ENCODE measurements at regions not wholly inside any gene's neighbourhood (a gene's known extent, or its start where the extent isn't known, plus 50 kb on each side); places are given as distances from the start of the nearest gene placed in this dataset.

- intact Hi-C loops (cut with micrococcal nuclease): no loop called here
- Histone ChIP-seq H3K9ac (ENCODE audit: insufficient read depth in 1 of 2, low read depth in 2 of 2, low read length in 2 of 2) (no peak overlapping the region), H3K4me1 (replicated peaks in 1 of 2; ENCODE audit: control insufficient read depth in 2 of 2, insufficient read depth in 2 of 2, low read length in 2 of 2) (no peaks in the 10 kb centered on the region), H3K4me2 (ENCODE audit: insufficient read depth, low read length) (no peak overlapping the region), H3K27me3 (ENCODE audit: control insufficient read depth in 2 of 2, insufficient read depth in 2 of 2, low read length in 2 of 2) (no peaks in the 10 kb centered on the region), H3K36me3 (ENCODE audit: control insufficient read depth, insufficient read depth, low read length) (no peaks in the 10 kb centered on the region), H3K9me3 (replicated peaks; ENCODE audit: control insufficient read depth, insufficient read depth, low read depth, low read length) (no peaks in the 10 kb centered on the region), H3K4me3 (no peak overlapping the region), H3K79me2 (ENCODE audit: control insufficient read depth, insufficient read depth, low read length) (no peaks in the 10 kb centered on the region), H4K20me1 (replicated peaks; ENCODE audit: control insufficient read depth, insufficient read depth, low read length) (no peaks in the 10 kb centered on the region), H3K27ac (ENCODE audit: extremely low read depth, low read depth, low read length) (no peak overlapping the region), H2AFZ (ENCODE audit: low read depth, low read length) (no peak overlapping the region), H3K9me1 (ENCODE audit: control insufficient read depth, insufficient read depth, low read length) (no peaks in the 10 kb centered on the region)
- ChIA-PET CTCF (ENCODE audit: low intra/inter-chr PET ratio) (no interaction called here), POLR2A (no interaction called here)
- ATAC-seq (no peak), FAIRE-seq (no peak), DNase-seq (ENCODE audit: extremely low read depth in 1 of 4, low spot score in 3 of 4) (no peak)
- in situ Hi-C loops (cut with MboI): no loop called here
- no peak for TF ChIP-seq IRF1 (CRISPR knock-in tag; IDR thresholded peaks at IDR 0.05; ENCODE audit: borderline replicate concordance)
- TF ChIP-seq FOXJ3 (CRISPR knock-in tag; IDR thresholded peaks at IDR 0.05): no peak
- BruUV-seq (replicated peaks): no TSS peak
Measured at GRCh38 chr2:107436281-107436680, 390.4 kb upstream of the RGPD4 start.

- H3K27me3 ChIP-seq (ENCODE audit: control insufficient read depth in 2 of 2, insufficient read depth in 2 of 2, low read length in 2 of 2): no peaks in the 10 kb centered on the region
- no peaks in the 10 kb centered on the region for H3K79me2 ChIP-seq (ENCODE audit: control insufficient read depth, insufficient read depth, low read length)
- no peaks in the 10 kb centered on the region for H4K20me1 ChIP-seq (replicated peaks; ENCODE audit: control insufficient read depth, insufficient read depth, low read length)
- no peaks in the 10 kb centered on the region for H3K9me1 ChIP-seq (ENCODE audit: control insufficient read depth, insufficient read depth, low read length)
- no peak for TF ChIP-seq CBFB (CRISPR knock-in tag; IDR thresholded peaks at IDR 0.05)
- TF ChIP-seq SMC3 (conservative IDR thresholded peaks at IDR 0.05; ENCODE audit: insufficient read depth, low read depth, low read length): no peak
- no peak for TF ChIP-seq ZNF174 (CRISPR knock-in tag; IDR thresholded peaks at IDR 0.05)
- TF ChIP-seq, protein P1, sequence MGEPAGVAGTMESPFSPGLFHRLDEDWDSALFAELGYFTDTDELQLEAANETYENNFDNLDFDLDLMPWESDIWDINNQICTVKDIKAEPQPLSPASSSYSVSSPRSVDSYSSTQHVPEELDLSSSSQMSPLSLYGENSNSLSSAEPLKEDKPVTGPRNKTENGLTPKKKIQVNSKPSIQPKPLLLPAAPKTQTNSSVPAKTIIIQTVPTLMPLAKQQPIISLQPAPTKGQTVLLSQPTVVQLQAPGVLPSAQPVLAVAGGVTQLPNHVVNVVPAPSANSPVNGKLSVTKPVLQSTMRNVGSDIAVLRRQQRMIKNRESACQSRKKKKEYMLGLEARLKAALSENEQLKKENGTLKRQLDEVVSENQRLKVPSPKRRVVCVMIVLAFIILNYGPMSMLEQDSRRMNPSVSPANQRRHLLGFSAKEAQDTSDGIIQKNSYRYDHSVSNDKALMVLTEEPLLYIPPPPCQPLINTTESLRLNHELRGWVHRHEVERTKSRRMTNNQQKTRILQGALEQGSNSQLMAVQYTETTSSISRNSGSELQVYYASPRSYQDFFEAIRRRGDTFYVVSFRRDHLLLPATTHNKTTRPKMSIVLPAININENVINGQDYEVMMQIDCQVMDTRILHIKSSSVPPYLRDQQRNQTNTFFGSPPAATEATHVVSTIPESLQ (CRISPR knock-in tag; IDR thresholded peaks at IDR 0.05): no peak
- TF ChIP-seq RAD51 (IDR thresholded peaks at IDR 0.05; ENCODE audit: borderline replicate concordance, low read depth): no peak
- no peak for TF ChIP-seq ZNF23 (CRISPR knock-in tag; IDR thresholded peaks at IDR 0.05)
- TF ChIP-seq ZNF696 (CRISPR knock-in tag; conservative IDR thresholded peaks at IDR 0.05): no peak
- TF ChIP-seq CBFA2T2 (conservative IDR thresholded peaks at IDR 0.05): no peak
- no peak for TF ChIP-seq ZC3H11A (IDR thresholded peaks at IDR 0.05; ENCODE audit: low read depth, low read length)
- TF ChIP-seq ETV5 (CRISPR knock-in tag; IDR thresholded peaks at IDR 0.05; ENCODE audit: low read depth): no peak
- no peak for TF ChIP-seq XRCC5 (IDR thresholded peaks at IDR 0.05; ENCODE audit: low read depth, low read length)
- no peak for TF ChIP-seq SP1 (CRISPR knock-in tag; IDR thresholded peaks at IDR 0.05)
- no peak for TF ChIP-seq ZNF354B (CRISPR knock-in tag; IDR thresholded peaks at IDR 0.05)
- no peak for TF ChIP-seq BCL6 (CRISPR knock-in tag; IDR thresholded peaks at IDR 0.05)
- DNase-seq (ENCODE audit: extremely low read depth in 1 of 4, low spot score in 3 of 4) (no peak), FAIRE-seq (no peak), ATAC-seq (no peak)
- in situ Hi-C loops (cut with MboI) (no loop called here), intact Hi-C loops (cut with micrococcal nuclease) (no loop called here)
- no peak overlapping the region for H2AFZ ChIP-seq (ENCODE audit: low read depth, low read length)
- H3K27ac ChIP-seq (ENCODE audit: extremely low read depth, low read depth, low read length): no peak overlapping the region
- ChIA-PET CTCF (ENCODE audit: low intra/inter-chr PET ratio) (no interaction called here), POLR2A (no interaction called here)
- H3K4me2 ChIP-seq (ENCODE audit: insufficient read depth, low read length): no peak overlapping the region
- BruUV-seq (replicated peaks): no TSS peak
- H3K36me3 ChIP-seq (ENCODE audit: control insufficient read depth, insufficient read depth, low read length): no peaks in the 10 kb centered on the region
- no peak overlapping the region for H3K4me3 ChIP-seq
- H3K9ac ChIP-seq (ENCODE audit: insufficient read depth in 1 of 2, low read depth in 2 of 2, low read length in 2 of 2): no peak overlapping the region
- no peaks in the 10 kb centered on the region for H3K4me1 ChIP-seq (replicated peaks in 1 of 2; ENCODE audit: control insufficient read depth in 2 of 2, insufficient read depth in 2 of 2, low read length in 2 of 2)
- H3K9me3 ChIP-seq (replicated peaks; ENCODE audit: control insufficient read depth, insufficient read depth, low read depth, low read length): no peaks in the 10 kb centered on the region
Measured at GRCh38 chr2:107437265-107437664, 389.4 kb upstream of the RGPD4 start.

Data from K562 (cell line).